ENCODE measurements at regions not wholly inside any gene's neighbourhood (a gene's known extent, or its start where the extent isn't known, plus 50 kb on each side); places are given as distances from the start of the nearest gene placed in this dataset.

GRCh38 chr4:32427566-32427965 lies 1707.4 kb downstream of the PCDH7 start:
- no peak for TF ChIP-seq CTCF (conservative IDR thresholded peaks at IDR 0.05; ENCODE audit: low read depth, low read length)
- TF ChIP-seq EZH2 (IDR thresholded peaks at IDR 0.05; ENCODE audit: borderline replicate concordance, low read depth, low read length, poor library complexity, severe bottlenecking): no peak
